ENCODE measurements at regions not wholly inside any gene's neighbourhood (a gene's known extent, or its start where the extent isn't known, plus 50 kb on each side); places are given as distances from the start of the nearest gene placed in this dataset.

DNA sequence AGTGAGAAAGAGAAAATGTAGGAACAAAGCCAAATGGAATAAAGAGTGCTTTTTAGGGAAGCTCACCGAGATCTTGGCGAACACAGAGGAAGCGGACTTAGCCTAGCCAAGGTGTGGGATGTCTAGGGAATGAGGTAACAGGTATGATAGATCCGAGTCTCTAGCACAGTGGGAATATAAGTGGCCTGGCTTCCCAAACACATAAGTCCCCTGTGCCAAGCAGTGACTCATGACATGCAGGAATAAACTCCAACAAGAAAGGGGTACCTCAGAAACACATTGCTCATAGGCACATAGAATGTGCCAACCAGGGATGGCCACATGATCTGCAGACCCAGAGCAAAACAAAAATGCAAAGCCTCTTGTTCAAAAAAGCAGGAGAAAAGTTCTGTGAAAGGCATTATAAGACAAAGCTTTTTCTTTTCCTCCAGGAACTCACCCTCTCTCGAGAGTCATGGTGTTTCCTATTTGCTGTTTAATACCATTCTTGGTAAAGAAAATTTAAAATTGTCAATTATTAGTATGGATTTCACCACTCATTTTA, 542.5 kb downstream of the GATA3 start:
- no peaks in the 10 kb centered on the region for H3K27me3 ChIP-seq (ENCODE audit: control insufficient read depth, insufficient read depth, low read length)
- no peak for DNase-seq (ENCODE audit: low read depth)
- no peaks in the 10 kb centered on the region for H3K36me3 ChIP-seq (ENCODE audit: control insufficient read depth, insufficient read depth, low read length)
- H3K4me3 ChIP-seq (ENCODE audit: low read depth, low read length), result no peak overlapping the region
- no peak for TF ChIP-seq CTCF (IDR thresholded peaks at IDR 0.05; ENCODE audit: insufficient read depth, low read length, poor library complexity, severe bottlenecking)

GRCh38 chr10:8600192-8600591, 545.7 kb downstream of the GATA3 start:
- no peak for TF ChIP-seq CTCF (IDR thresholded peaks at IDR 0.05; ENCODE audit: insufficient read depth, low read length, poor library complexity, severe bottlenecking)
- no peaks in the 10 kb centered on the region for H3K27me3 ChIP-seq (ENCODE audit: control insufficient read depth, insufficient read depth, low read length)
- no peaks in the 10 kb centered on the region for H3K36me3 ChIP-seq (ENCODE audit: control insufficient read depth, insufficient read depth, low read length)
- DNase-seq (ENCODE audit: low read depth), result no peak
- no peak overlapping the region for H3K4me3 ChIP-seq (ENCODE audit: low read depth, low read length)

- Histone ChIP-seq H3K27me3 (ENCODE audit: control insufficient read depth, insufficient read depth, low read length) (no peaks in the 10 kb centered on the region), H3K4me3 (ENCODE audit: low read depth, low read length) (no peak overlapping the region), H3K36me3 (ENCODE audit: control insufficient read depth, insufficient read depth, low read length) (no peaks in the 10 kb centered on the region)
- TF ChIP-seq CTCF (IDR thresholded peaks at IDR 0.05; ENCODE audit: insufficient read depth, low read length, poor library complexity, severe bottlenecking), result no peak
- DNase-seq (ENCODE audit: low read depth), result no peak
Observed at GRCh38 chr10:8602821-8603220, 548.3 kb downstream of the GATA3 start.

- no peak for TF ChIP-seq CTCF (IDR thresholded peaks at IDR 0.05; ENCODE audit: insufficient read depth, low read length, poor library complexity, severe bottlenecking)
- H3K4me3 ChIP-seq (ENCODE audit: low read depth, low read length), result no peak overlapping the region
- H3K27me3 ChIP-seq (ENCODE audit: control insufficient read depth, insufficient read depth, low read length), result no peaks in the 10 kb centered on the region
- no peak for DNase-seq (ENCODE audit: low read depth)
- H3K36me3 ChIP-seq (ENCODE audit: control insufficient read depth, insufficient read depth, low read length), result no peaks in the 10 kb centered on the region
Observed at GRCh38 chr10:8614054-8614565, 559.6 kb downstream of the GATA3 start.

DNA sequence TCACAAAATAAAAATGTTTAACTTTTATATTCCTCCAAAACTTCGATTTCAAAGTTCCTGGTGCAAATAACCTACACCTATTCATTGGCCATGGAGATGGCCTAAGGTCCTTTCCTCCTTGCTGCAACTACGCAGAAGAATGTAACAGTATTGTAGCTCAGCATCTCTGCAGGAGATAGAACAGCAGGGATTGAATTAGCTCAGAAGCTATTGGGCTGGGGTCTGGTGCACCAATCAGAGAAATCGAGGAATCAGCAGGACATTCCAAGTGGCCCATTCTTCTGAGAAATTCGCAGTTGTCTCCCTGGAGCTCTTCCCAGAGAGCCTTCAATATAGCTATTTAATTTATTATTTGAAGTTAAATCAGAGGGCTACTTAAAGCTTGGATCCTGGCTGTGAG, 560.6 kb downstream of the GATA3 start:
- Histone ChIP-seq H3K27me3 (ENCODE audit: control insufficient read depth, insufficient read depth, low read length) (no peaks in the 10 kb centered on the region), H3K4me3 (ENCODE audit: low read depth, low read length) (no peak overlapping the region), H3K36me3 (ENCODE audit: control insufficient read depth, insufficient read depth, low read length) (no peaks in the 10 kb centered on the region)
- no peak for DNase-seq (ENCODE audit: low read depth)
- TF ChIP-seq CTCF (IDR thresholded peaks at IDR 0.05; ENCODE audit: insufficient read depth, low read length, poor library complexity, severe bottlenecking), result no peak

- Histone ChIP-seq H3K27me3 (ENCODE audit: control insufficient read depth, insufficient read depth, low read length) (no peaks in the 10 kb centered on the region), H3K4me3 (ENCODE audit: low read depth, low read length) (no peak overlapping the region), H3K36me3 (ENCODE audit: control insufficient read depth, insufficient read depth, low read length) (no peaks in the 10 kb centered on the region)
- DNase-seq (ENCODE audit: low read depth), result no peak
- no peak for TF ChIP-seq CTCF (IDR thresholded peaks at IDR 0.05; ENCODE audit: insufficient read depth, low read length, poor library complexity, severe bottlenecking)
Observed at GRCh38 chr10:8616166-8616565, 561.7 kb downstream of the GATA3 start.

All from kidney epithelial cell (primary cell).